Activated CD4-positive, alpha-beta T cell treated with anti-CD3 and anti-CD28 coated beads, Interleukin-2, Interleukin-6, amounts not matched to agents 100 ng/mL and 50 ng/mL, durations not matched to agents 16 hours and 8 hours (primary cell): ENCODE measurements at regions not wholly inside any gene's neighbourhood (a gene's known extent, or its start where the extent isn't known, plus 50 kb on each side); places are given as distances from the start of the nearest gene placed in this dataset.

ENCODE experiments used
- DNase-seq: peaks from one replicate; pipeline ENCODE4 v3.0.0-alpha.2; 2020

DNA sequence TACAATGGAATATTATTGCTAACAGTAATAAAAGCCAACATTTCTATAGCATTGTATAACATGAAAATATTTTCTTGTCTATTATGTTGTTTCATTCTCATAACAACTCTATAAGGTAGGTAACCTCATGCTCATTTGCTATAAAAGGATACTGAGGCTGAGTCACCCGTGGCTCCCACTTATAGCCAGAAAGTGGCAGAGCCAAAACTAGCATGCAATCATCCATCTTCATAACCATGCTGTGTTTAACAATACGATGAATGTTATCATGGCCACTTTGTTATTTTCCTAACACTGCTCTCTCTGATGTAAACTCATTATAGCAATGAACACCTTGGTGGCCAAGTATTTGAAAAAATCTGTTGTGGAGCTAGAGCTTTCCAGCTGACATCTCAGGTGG is 80.8 kb upstream of the JUN start:
- DNase-seq: no peak

DNA sequence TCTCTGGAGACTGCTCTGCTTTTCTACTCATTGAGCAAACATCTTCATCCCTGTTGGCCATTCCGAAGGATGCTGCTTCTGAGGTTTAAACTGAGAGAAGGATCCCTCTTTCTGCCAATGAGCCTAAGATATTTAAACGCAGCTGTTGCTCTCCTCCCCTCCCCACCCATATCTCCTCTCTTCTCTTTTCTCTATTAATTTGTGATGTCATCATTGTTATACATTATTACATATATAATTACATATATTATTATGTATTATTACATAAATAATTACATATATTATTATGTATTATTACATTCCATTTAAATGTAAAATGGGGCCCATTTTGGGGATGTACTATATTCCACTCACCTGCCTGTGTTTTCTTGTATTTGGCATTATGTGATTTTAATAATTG is 82.7 kb upstream of the JUN start:
- DNase-seq: no peak

DNA sequence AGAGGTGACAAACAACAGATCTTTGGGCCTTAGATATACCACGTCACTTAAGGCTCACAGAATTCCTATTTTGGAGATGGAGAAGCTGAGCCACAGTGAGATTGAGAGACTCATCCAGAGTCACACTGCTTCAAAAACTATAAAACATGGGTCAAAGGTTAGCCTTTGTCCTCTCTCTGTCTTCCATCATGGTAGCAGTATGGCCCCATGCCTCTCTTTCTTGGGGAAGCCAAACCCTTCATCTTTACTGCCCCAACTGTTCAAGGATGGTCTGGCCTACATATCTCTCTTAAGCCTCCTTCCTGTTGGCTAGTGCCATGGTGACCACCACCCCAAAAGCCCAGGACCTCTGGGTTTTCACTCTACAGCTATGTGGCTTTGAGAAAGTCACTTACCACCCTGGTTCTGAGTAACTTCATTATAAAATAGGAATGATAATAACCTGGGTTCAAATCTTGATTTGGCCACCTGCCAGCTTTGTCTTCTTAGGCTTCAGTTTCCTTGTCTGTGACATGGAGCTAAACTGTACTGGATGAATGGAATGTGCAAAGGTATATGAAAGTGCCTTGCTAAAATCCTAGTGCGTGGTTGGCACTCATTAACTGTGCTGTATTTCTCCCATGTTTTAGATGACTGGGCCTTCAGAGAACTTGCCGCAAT is 85.9 kb upstream of the JUN start:
- DNase-seq: no peak

DNA sequence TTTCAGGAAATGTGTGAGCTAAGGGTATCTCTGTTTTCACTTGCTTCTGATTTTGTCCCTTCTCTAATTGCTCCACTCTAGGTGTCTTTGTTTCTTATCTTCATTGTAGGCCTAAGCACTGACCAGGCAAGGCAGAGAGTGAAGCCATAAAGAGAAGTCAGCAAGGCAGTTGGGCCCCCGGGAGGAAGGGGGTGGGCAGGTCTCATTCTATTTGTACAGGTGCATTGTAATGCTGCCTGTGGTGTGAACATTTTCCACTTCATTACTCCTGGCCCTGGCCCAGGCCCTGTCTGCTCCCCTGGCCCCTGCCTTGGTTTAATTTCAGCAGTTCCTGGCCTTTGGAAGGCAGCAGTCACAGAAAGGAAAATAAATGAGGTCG is 86.4 kb upstream of the JUN start:
- no peak for DNase-seq

DNA sequence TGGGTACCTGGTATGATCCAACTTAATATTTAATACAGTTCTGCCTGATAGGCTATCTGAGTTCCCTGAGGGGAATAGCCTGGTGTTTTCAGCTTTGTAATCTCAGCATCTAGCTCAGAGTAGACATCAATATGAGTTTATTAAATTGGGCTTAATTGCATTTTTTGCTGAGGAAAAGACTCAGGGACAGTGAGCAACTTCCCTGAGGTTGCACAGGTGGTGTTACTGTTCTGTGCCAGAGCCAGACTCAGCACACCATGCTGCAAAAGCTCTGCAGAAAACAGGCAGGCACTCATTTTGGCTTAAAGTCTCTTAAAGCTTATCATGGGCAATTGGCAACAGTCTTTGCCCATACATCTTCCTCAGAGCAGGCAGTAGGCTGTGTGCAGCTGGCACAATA is 90.5 kb upstream of the JUN start:
- DNase-seq: no peak

DNA sequence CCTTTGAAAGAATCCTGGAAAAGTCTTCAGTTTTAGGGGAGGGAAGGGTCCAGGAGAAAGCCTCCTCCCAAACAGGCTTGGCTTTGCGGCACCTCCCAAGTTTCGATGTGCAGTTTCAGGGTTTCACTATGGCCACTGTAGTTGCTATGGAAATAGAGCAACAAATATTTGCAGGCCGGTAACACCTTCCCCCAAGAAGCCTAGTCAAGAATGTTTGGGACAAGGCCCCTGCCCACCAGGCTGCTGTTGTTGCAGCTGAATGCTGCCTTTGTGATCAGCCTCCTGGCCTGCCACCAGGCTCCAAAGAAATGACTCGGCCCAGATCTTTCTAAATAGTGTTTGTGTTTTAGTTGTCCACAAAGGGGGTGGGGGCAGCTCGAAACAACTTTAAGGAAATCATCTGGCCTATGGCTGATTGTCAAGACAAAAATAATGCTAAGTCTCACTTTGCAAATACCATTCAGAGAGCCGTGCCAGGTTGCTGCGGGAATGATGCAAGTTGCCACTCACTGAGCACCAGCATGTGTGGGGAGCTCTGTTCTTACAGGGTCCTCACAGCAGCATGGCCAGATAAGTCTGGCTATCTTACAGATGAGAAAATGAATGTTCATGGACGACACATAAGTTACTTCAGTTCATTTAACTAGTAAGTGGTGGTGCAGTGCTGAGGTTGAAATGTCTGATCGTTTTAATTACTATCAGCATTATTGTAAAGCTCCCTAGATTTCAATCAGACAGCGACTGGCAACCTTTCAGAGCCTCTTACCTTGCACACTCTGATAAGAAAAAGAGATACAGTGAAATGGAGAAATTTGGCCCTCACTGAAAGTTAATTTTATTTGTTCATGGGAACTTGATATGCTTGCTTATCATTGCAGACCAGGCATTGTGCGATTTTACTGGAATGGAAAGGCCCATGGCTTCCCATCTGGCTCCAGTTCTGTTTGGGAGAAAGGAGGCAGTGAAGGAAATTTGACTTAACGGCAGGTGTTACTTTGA is 91.2 kb upstream of the JUN start:
- DNase-seq: no peak

DNA sequence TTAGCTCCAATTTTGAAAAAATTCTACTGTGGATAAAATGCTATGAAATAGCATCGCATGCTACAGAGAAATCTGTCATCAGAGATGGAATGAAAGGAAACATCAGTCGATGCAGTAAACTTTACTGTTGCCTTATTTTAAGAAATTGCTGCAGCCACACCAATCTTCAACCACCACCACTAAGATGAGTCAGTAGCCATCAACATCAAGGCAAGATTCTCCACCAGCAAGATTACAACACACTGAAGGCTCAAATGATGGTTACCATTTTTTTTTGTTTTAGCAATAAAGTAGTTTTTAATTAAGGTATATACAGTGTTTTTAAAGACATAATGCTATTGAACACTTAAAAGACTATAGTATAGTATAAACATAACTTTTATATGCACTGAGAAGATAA is 95.6 kb upstream of the JUN start:
- DNase-seq: no peak

DNA sequence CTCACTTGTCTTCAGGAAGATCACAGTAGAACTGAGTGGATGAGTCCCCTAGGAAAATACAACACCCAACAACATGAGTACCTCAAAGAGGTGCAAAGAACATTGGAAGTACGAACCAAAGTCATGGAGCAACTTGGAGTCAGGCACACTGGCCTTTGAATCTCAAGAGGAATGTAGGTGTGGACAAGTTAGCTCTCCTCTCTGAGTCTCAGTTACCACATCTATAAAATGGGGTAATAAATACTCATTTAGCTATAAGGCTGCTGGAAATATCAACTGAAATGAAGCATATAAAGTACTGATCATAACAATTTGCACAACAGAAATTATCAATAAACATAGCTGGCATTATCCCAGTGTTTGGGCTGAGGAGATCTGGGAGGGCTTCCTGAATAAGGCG is 96.7 kb upstream of the JUN start:
- no peak for DNase-seq

DNA sequence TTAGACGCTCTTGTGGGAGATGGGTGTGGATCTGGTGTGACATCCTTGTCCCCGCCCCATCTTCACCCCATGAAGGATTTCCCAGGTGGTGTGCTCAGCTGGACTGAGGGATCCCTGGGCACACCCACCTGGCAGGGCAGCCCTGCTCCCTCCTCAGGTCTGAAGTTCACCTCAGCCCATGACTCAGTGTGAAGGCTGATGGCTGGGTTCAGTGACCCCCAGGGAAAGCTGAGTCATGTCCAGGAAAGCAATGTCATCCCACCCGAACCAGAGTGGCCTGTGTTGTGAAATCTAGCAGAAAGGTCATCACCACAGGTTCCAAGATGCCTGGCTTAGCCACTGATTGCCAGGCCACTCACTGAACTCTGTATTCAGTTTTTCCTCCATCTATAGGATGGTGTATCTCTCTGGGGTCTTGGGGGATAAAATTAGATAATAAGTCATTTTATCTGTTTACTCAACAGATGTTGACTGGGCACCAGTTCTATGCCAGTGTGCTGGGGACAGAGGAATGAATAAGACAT is 97.7 kb upstream of the JUN start:
- DNase-seq: no peak

DNA sequence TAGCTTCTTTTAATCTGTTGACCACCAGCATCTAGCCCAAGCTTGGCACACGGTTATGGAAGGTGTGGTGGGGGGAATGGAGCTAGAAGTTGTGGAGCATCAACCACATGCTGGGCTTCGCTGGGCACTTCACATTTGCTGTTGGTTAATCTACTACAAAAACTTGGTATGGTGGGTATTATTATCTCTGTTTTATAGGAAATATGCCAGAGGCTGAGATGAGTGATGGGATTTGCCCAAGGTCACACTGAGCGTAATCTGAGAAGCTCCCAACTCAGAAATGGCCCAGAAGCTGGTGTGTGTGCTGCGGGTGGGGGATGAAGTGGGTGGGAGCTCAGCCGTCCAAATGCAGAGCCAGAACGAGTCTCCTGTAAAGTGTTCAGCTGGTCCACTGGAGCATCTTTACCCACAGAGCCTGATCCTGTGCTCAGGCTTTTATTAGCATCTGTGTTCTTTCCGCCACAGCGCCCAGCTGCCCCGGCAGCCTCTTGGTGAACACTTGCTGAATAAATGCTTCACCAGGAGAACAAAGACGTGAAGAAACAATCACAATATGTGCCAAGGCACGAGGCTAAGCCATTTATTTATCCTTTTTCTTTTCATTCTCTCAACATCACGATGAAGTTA is 98.6 kb upstream of the JUN start:
- DNase-seq: no peak

DNA sequence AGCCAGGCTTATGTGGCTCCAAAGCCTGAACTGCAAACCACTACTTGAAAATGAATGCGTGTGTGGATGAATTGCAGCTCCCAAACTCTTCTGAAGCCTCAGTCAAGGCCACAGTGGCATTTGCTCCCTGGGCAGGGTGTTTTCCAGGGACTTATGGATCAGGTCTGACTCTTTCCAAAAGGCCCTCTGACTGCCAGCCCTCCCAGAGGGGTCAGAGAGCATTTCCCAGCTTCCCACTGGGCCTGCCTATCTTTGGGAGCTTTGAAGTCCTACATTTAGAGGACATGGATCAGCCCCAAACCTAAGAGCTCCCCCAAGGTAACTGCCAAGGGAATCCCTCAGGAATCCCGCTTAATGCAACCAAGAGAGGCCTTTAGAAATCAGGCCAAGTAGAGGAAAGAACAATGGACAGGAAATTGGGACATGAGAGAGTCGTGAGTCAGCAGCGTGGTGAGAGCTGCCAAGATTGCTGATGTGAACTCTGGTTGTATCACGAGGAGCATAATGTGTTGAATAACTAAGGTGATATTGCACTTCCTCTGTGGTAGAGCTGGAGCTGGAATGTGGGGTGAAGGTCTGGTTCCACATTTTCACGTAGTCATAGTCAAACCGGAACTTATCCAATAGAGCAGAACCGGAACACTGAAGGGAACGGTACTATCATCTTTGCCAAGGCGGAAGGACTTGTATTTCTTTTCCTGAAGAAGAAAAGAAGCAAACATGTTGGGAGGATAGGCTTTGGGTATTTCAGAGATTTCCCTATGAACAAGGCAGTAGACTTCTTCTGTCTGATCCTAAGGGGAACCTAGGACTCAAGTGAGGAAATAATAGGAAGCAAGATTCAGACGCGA is 99.4 kb upstream of the JUN start:
- DNase-seq: peak; percentile 3

DNA sequence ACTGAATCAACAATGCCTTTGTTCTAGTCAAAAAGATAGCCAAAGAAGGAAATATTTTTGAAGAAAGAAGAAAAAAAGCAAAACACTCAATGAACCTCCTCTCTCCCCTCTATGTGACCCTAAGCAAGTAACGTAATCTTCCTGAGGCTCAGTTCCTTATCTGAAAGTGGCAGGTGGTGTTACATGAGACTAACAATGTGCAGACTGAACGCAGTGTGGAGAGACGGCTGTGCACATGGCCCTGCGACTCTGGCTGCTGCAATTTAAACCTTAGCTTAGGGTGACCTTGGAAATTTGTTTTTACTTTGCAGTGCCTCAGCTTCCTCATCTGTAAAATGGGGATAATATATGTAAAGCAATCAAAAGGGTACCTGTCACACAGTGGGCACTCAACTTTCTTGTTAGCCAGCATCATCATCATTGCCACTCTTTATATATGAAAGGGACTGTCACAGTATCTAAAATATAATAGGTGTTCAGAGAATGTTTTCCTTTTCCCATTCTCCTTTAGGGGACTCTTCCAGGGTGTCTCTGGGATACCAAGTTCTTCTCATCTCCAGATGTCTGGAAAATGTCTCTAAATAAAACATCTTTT is 100.1 kb upstream of the JUN start:
- DNase-seq: no peak

DNA sequence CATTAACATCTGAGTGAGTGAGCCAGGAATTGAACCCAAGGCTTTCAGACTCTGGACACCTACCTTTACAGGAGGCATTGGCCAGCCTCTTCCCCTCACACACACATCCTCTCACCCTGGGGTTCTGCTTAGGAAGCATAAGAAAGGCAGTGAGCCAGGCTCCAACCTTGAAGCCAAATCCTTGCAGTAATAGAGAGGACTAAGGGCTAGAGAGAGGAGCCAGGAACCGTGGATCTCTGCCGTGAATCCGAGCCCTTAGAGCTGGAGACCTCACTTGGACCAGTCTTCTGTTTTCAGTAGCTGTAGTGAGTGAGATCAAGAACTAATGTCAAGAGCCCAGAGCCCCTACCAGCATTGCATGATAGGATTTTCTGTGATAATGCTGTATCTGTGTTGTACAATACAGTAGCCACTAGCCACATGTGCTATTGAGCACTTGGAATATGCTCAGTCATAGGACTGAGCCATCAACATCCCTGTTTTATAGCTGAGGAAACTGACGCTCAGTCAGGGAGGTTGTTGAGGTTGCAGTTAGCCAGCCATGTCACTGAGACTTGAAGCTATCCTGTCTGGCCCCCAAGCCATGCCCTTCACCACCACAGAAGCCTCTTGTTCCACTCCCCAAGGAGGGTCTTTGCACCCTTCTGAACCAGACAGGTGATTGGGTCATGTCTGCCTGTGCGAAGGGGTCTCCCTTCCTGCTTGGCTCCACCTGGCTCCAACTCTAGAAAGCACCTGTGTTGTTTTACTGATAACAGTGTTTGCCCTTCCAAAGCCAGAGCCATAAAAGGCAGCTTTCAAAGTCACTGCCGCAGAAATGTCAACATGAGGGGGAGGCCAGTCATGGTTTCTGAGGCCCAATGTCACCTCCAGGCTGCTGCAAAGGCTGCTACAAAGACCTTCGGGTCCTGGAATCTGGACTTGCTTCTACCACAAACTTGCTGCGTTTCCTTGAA is 101.1 kb upstream of the JUN start:
- no peak for DNase-seq

DNA sequence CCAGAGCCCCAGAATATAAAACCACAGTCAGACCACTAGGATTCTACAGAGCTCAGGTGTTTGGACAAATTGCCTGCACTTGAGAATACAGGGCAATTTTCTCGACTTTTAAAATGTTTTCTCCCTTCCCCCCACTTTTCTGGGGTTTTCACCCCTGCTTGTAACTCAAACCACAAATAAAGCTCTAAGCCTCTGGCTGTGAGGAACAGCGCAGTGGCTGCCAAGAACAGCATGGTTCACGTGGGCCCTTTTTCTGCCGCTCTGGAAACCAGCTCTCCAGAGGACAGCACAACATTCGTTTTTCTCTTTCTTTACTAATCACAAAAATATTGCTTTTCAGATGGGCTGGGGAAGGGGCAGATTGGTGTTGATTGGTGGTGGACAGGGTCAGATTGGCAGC is 102.2 kb upstream of the JUN start:
- DNase-seq: no peak

DNA sequence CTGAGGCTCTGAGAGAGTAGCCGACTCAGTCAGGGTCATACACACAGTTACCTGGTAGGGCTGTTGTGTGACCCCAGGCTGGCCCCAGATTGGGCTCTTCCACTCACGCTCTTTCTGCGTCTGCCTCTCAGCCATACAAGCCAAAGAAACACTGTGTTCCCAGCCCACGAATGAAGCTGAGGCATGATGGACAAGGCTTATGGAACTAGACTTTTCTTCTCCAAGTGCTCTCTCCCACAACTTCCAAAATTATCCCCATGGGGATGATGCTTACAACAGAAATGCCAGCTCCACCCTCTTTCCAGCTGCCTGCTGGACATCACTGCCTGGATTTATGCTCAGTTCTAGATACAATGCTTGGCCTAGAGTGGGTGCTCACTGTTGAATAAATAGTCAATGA is 102.8 kb upstream of the JUN start:
- DNase-seq: no peak

DNA sequence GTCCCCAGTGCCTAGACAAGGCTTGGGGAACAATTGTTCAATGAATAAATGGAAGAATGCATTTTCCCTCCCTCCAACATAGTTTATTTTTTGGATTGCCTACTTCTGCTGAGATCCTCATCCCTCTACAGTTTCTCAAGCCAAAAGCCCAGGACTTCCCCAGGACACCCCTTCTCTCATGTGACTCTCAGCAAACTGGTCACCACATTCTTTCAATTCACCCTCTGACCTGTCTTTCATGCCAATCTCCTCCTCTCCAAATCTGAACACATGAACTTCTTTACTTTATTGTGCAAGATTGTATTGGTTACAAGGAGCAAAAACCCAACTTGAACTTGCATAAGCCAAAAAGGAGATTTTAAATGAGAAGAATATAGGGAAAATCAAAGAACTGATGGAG is 103.2 kb upstream of the JUN start:
- DNase-seq: no peak

DNA sequence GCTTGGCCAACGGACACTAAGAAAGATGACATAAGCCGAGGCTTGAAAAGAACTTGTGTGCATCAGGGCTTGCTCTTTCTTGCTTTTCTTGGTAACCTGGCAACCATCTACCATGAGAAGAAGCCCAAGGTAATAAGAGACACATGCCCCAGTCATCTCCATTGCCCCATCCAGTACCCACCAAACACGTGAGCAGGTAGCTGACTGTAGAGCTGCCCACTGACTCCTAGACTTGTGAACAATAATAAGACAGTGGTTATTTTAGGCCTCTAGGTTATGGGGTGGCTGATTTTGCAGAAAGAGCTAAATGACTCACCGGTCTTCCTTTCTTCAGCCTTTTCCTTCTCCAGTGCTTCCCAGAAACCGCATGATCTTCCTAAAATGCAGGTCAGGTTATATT is 105.0 kb upstream of the JUN start:
- DNase-seq: no peak

DNA sequence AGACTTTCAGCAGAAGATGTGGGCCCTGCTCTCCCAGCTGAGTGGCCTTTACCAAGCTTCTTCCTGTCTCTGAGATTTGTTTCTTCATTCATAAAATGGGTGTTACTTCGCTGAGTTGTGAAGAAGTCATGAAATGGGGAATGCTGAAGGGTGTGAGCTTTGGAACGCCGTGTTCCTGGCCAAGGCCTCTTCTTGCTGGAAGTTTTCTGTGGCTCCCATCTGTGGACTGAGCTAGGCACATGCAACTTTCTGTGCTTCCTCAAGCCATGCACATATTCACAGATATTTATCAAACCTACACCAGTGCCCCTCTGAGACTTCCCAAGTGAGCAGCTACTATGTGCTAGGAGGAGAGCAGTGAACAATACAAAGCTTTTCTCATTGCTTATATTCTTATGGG is 106.3 kb upstream of the JUN start:
- DNase-seq: no peak

DNA sequence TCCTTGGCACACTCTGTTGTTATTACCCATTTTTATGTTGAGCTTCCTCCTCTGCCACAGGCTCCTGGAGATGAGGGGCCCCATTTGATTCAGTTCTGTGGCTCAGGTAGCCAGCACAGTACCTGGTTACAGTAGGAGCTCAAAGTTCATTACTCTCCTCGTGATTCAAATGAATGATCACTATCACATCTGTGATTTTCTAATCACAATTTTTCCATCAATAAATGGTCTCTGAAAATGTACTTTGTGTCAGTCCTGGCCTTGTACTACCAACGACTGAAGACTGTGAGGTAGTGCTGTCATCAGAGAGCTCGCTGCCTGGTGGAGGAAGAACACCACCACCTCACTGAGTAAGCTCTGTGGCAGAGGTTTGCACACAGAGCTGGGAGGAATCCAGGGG is 106.8 kb upstream of the JUN start:
- no peak for DNase-seq

DNA sequence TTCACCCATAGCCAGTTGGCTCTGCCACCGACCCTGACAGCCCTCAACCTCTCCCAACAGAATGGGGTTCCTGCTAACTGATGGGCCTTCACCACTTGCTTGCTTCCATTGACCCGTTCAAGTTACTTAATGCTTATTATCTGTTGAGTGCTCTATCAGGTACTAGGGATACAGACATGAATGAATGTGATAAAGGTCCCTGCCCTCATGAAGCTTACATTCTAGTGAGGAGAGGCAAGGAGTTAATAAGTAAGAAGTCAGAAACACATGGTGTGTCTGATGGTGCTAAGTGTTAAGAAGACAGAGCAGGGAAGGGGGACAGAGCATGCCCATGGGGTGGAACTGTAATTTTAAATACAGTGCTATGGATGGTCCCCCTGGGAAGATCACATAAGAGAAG is 107.5 kb upstream of the JUN start:
- no peak for DNase-seq

DNA sequence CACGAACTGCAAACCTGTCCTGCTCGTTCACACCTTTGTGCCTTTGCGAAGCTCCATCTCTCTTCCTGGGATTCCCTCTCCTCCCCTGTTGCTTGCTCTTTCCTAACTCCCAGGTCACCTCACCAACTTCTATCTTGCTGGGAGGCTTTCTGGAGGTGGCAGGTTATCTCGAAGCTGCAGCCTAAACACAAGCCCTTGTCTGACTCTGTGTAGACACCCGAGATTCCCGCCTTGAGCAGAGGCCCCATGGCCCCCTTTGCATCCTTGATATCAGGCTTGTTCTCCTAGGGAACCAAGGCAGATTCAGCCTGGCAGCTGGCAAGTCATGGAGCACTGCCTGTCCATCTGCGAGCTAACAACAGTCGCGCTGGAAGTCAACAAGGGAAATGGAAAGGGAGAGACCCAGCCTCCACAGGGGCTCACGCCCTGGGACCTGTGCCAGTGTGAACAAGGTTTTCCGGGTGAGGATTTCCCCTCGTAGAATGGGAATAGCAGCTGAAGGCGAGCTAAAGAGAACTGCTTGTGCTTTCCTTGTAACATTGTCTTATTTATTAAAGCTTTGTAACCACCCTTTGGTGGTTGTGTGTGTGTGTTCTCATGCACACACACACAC is 109.5 kb upstream of the JUN start:
- no peak for DNase-seq
